Gastroesophageal sphincter (tissue), 3 donors: ENCODE measurements at regions not wholly inside any gene's neighbourhood (a gene's known extent, or its start where the extent isn't known, plus 50 kb on each side); places are given as distances from the start of the nearest gene placed in this dataset.

ENCODE experiments used
- EP300 ChIP-seq: sonication (generic); formaldehyde crosslinking; IDR thresholded peaks from one replicate; pipeline ENCODE4 v1.6.1; 2017; ENCODE audit warnings: antibody characterized with exemption, mild to moderate bottlenecking
- POLR2A ChIP-seq, 2 donors: fragments of 450-650 bp; IDR thresholded peaks; one replicate each; pipeline ENCODE4 v1.6.1; 2017; ENCODE audit warnings: antibody characterized with exemption in 2 of 2, mild to moderate bottlenecking in 2 of 2, moderate library complexity in 1 of 2
- POLR2AphosphoS5 ChIP-seq: sonication (generic); formaldehyde crosslinking; IDR thresholded peaks from one replicate; pipeline ENCODE4 v1.6.1; 2017; ENCODE audit warnings: antibody characterized with exemption
- TF ChIP-seq, protein P1 (sequence below), 4 experiments: fragments of 200-600 bp in 2 of 4; fragments of 450-650 bp in 2 of 4; sonication (generic) in 1 of 4; IDR thresholded peaks; one replicate each; pipeline ENCODE4 v1.5.1; 2017 to 2019; ENCODE audit warnings: antibody characterized with exemption in 4 of 4, mild to moderate bottlenecking in 2 of 4, moderate library complexity in 2 of 4

DNA sequence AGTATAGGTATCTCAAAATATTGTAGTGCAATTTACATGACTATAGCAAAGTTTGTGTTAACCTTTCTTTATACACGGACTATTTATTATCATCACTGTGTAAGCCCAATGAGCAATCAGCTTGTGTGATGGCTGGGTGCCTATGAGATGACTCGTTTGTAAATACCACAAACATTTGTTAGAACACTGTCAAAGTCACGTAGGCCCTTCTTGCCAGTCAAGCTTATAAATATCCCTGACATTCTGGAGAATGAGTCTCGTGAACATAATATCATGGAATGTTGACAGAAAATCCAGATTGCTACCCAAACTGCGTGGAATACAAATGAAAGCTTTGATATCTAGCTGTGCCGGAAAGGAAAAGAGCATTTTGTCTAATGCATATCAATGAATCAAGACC is 648.3 kb upstream of the MDGA2 start:
- TF ChIP-seq POLR2A (IDR thresholded peaks at IDR 0.05) (no peak), POLR2AphosphoS5 (no peak), EP300 (no peak)
- TF ChIP-seq, protein P1, sequence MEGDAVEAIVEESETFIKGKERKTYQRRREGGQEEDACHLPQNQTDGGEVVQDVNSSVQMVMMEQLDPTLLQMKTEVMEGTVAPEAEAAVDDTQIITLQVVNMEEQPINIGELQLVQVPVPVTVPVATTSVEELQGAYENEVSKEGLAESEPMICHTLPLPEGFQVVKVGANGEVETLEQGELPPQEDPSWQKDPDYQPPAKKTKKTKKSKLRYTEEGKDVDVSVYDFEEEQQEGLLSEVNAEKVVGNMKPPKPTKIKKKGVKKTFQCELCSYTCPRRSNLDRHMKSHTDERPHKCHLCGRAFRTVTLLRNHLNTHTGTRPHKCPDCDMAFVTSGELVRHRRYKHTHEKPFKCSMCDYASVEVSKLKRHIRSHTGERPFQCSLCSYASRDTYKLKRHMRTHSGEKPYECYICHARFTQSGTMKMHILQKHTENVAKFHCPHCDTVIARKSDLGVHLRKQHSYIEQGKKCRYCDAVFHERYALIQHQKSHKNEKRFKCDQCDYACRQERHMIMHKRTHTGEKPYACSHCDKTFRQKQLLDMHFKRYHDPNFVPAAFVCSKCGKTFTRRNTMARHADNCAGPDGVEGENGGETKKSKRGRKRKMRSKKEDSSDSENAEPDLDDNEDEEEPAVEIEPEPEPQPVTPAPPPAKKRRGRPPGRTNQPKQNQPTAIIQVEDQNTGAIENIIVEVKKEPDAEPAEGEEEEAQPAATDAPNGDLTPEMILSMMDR (IDR thresholded peaks at IDR 0.05): no peak
